ENCODE measurements at regions not wholly inside any gene's neighbourhood (a gene's known extent, or its start where the extent isn't known, plus 50 kb on each side); places are given as distances from the start of the nearest gene placed in this dataset.

GRCh38 chr10:3537518-3537917 lies 247.5 kb downstream of the KLF6 start:
- no peak for DNase-seq

- no peak for DNase-seq
Observed at GRCh38 chr10:3535001-3535400, 250.0 kb downstream of the KLF6 start.

- no peak for DNase-seq
Observed at GRCh38 chr10:3534433-3534832, 250.6 kb downstream of the KLF6 start.

GRCh38 chr10:3533296-3533695 lies 251.7 kb downstream of the KLF6 start:
- no peak for DNase-seq

GRCh38 chr10:3532644-3533043 lies 252.4 kb downstream of the KLF6 start:
- DNase-seq, result no peak

GRCh38 chr10:3531670-3532069 lies 253.3 kb downstream of the KLF6 start:
- no peak for DNase-seq

GRCh38 chr10:3530783-3531645 lies 254.0 kb downstream of the KLF6 start:
- DNase-seq, result no peak

- no peak for DNase-seq
Observed at GRCh38 chr10:3530346-3530745, 254.7 kb downstream of the KLF6 start.

- no peak for DNase-seq
Observed at GRCh38 chr10:3529691-3530090, 255.3 kb downstream of the KLF6 start.

GRCh38 chr10:3528823-3529403 lies 256.1 kb downstream of the KLF6 start:
- DNase-seq, result no peak

GRCh38 chr10:3528271-3528670 lies 256.7 kb downstream of the KLF6 start:
- no peak for DNase-seq

- DNase-seq, result no peak
Observed at GRCh38 chr10:3527869-3528268, 257.1 kb downstream of the KLF6 start.

- peak; percentile 5 for DNase-seq
Observed at GRCh38 chr10:3526727-3527501, 258.1 kb downstream of the KLF6 start.

- no peak for DNase-seq
Observed at GRCh38 chr10:3525832-3526449, 259.1 kb downstream of the KLF6 start.

GRCh38 chr10:3524086-3524960 lies 260.7 kb downstream of the KLF6 start:
- no peak for DNase-seq

- DNase-seq, result no peak
Observed at GRCh38 chr10:3523309-3524050, 261.5 kb downstream of the KLF6 start.

- no peak for DNase-seq
Observed at GRCh38 chr10:3516923-3517255, 268.1 kb downstream of the KLF6 start.

- DNase-seq, result peak; percentile 30
Observed at GRCh38 chr10:3516234-3516922, 268.6 kb downstream of the KLF6 start.

- DNase-seq, result no peak
Observed at GRCh38 chr10:3514691-3515090, 270.3 kb downstream of the KLF6 start.

GRCh38 chr10:3512263-3512662 lies 272.7 kb downstream of the KLF6 start:
- DNase-seq, result no peak

- DNase-seq, result no peak
Observed at GRCh38 chr10:3511483-3511882, 273.5 kb downstream of the KLF6 start.
